Astrocyte of the spinal cord (primary cell): ENCODE measurements at regions not wholly inside any gene's neighbourhood (a gene's known extent, or its start where the extent isn't known, plus 50 kb on each side); places are given as distances from the start of the nearest gene placed in this dataset.
A peak's percentile ranks its signal among the peaks of the same experiment; 100 is the strongest.

Experiments
- DNase-seq: peaks from one replicate; pipeline ENCODE4 v3.0.0; 2011; ENCODE audit warnings: low read depth, low spot score
- H3K4me3 ChIP-seq: 2 replicates; pipeline ENCODE4 v1.5.1; 2011; ENCODE audit warnings: low read depth, mild to moderate bottlenecking, low read length, moderate library complexity
- CTCF ChIP-seq: IDR thresholded peaks from 2 replicates; pipeline ENCODE4 v1.5.1; 2012; ENCODE audit warnings: low read depth, mild to moderate bottlenecking, low read length, inconsistent platforms
- in situ Hi-C: cut with HindIII; loops from 2 replicates; pipeline ENCODE4 v1.10.0; 2017; ENCODE audit warnings: low sequenced_read_pairs

GRCh38 chr10:108913300-108913699, 1010.0 kb downstream of the XPNPEP1 start:
- in situ Hi-C loops: no loop called here
- TF ChIP-seq CTCF: no peak
- no peak overlapping the region for H3K4me3 ChIP-seq
- DNase-seq: no peak

GRCh38 chr10:108911814-108912541, 1011.3 kb downstream of the XPNPEP1 start:
- peak overlapping the region; percentile 58 for H3K4me3 ChIP-seq
- DNase-seq: peak; percentile 59
- TF ChIP-seq CTCF: peak; percentile 76
- in situ Hi-C loops: no loop called here

- DNase-seq: no peak
- TF ChIP-seq CTCF: no peak
- in situ Hi-C loops: no loop called here
- H3K4me3 ChIP-seq: no peak overlapping the region
These were observed 1015.2 kb downstream of the XPNPEP1 start for GRCh38 chr10:108908096-108908495.

GRCh38 chr10:108905821-108906220, 1017.5 kb downstream of the XPNPEP1 start:
- in situ Hi-C loops: no loop called here
- no peak for TF ChIP-seq CTCF
- no peak overlapping the region for H3K4me3 ChIP-seq
- DNase-seq: no peak

- TF ChIP-seq CTCF: no peak
- no peak for DNase-seq
- in situ Hi-C loops: no loop called here
- H3K4me3 ChIP-seq: no peak overlapping the region
These were observed 1018.1 kb downstream of the XPNPEP1 start for GRCh38 chr10:108905171-108905570.

- DNase-seq: no peak
- in situ Hi-C loops: no loop called here
- no peak overlapping the region for H3K4me3 ChIP-seq
- TF ChIP-seq CTCF: no peak
These were observed 1019.0 kb downstream of the XPNPEP1 start for GRCh38 chr10:108904163-108904838.
